ENCODE measurements at regions not wholly inside any gene's neighbourhood (a gene's known extent, or its start where the extent isn't known, plus 50 kb on each side); places are given as distances from the start of the nearest gene placed in this dataset.

GRCh38 chr6:139722530-139722929 is 348.1 kb upstream of the CITED2 start:
- H3K36me3 ChIP-seq, result no peaks in the 10 kb centered on the region
- 79 to 82% (median 80%) methylated on average over 3 of the region's 3 CpGs for WGBS, 4 donors
- H3K4me3 ChIP-seq, result no peak overlapping the region
- DNase-seq (no peak), ATAC-seq (no peak)
- H3K4me1 ChIP-seq, result peaks cover 0 to 6% (median 0%) of the 10 kb centered on the region in 12 donors
- intact Hi-C loops (cut with DNase I), result no loop called here
- H3K27me3 ChIP-seq, result no peaks in the 10 kb centered on the region
- TF ChIP-seq, protein P1, sequence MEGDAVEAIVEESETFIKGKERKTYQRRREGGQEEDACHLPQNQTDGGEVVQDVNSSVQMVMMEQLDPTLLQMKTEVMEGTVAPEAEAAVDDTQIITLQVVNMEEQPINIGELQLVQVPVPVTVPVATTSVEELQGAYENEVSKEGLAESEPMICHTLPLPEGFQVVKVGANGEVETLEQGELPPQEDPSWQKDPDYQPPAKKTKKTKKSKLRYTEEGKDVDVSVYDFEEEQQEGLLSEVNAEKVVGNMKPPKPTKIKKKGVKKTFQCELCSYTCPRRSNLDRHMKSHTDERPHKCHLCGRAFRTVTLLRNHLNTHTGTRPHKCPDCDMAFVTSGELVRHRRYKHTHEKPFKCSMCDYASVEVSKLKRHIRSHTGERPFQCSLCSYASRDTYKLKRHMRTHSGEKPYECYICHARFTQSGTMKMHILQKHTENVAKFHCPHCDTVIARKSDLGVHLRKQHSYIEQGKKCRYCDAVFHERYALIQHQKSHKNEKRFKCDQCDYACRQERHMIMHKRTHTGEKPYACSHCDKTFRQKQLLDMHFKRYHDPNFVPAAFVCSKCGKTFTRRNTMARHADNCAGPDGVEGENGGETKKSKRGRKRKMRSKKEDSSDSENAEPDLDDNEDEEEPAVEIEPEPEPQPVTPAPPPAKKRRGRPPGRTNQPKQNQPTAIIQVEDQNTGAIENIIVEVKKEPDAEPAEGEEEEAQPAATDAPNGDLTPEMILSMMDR (IDR thresholded peaks at IDR 0.05), result no peak
- TF ChIP-seq POLR2A (IDR thresholded peaks at IDR 0.05), result no peak
- peaks cover 0 to 8% (median 0%) of the 10 kb centered on the region in 12 donors for H3K9me3 ChIP-seq
- H3K27ac ChIP-seq, result no peak overlapping the region

- H3K27ac ChIP-seq, result no peak overlapping the region
- peaks cover 0 to 8% (median 0%) of the 10 kb centered on the region in 12 donors for H3K9me3 ChIP-seq
- H3K36me3 ChIP-seq, result no peaks in the 10 kb centered on the region
- WGBS, 4 donors, result 69 to 80% (median 74%) methylated on average over 3 of the region's 3 CpGs
- ATAC-seq (no peak), DNase-seq (no peak)
- H3K27me3 ChIP-seq, result no peaks in the 10 kb centered on the region
- intact Hi-C loops (cut with DNase I), result no loop called here
- TF ChIP-seq POLR2A (IDR thresholded peaks at IDR 0.05), result no peak
- TF ChIP-seq, protein P1 (IDR thresholded peaks at IDR 0.05), result no peak
- no peak overlapping the region for H3K4me3 ChIP-seq
- H3K4me1 ChIP-seq, result peaks cover 0 to 6% (median 0%) of the 10 kb centered on the region in 12 donors
These were observed 347.5 kb upstream of the CITED2 start for GRCh38 chr6:139721954-139722353.

DNA sequence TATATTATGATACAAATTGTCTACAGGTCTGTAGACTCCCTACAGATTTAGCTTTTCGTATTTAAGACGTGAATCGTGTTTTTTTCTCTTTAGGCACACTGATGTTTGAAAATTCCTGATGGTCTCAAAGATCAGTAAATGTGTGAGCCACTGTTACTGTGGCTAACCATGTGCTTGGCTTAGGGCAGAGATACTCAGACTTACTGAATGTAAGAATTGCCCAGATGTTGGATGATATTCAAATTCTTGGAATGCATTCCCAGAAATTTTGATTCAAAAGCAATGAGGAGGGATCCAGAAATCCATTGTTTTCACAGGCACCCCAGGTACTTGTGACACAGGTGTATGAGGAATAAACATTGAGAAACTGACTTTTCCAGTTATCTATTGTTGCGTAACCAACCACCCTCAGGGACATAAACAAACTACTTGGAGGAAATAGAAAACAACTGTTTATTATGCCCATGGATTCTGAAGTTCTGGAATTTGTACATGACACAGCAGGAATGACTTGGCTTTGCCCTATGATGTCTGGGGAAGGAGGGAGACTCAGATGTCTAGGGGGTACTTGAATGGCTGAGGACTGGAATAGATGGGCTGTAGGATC is 339.6 kb upstream of the CITED2 start:
- no peak overlapping the region for H3K4me3 ChIP-seq
- peaks cover 0 to 15% (median 1%) of the 10 kb centered on the region in 12 donors for H3K4me1 ChIP-seq
- intact Hi-C loops (cut with DNase I), result no loop called here
- no peak for ATAC-seq
- no peak for DNase-seq
- H3K9me3 ChIP-seq, result no peaks in the 10 kb centered on the region
- no peaks in the 10 kb centered on the region for H3K36me3 ChIP-seq
- H3K27ac ChIP-seq, result no peak overlapping the region
- WGBS, 4 donors, result 93 to 97% (median 95%) methylated on average over 4 of the region's 4 CpGs
- TF ChIP-seq, protein P1 (IDR thresholded peaks at IDR 0.05), result no peak
- TF ChIP-seq POLR2A (IDR thresholded peaks at IDR 0.05), result no peak
- H3K27me3 ChIP-seq, result no peaks in the 10 kb centered on the region

DNA sequence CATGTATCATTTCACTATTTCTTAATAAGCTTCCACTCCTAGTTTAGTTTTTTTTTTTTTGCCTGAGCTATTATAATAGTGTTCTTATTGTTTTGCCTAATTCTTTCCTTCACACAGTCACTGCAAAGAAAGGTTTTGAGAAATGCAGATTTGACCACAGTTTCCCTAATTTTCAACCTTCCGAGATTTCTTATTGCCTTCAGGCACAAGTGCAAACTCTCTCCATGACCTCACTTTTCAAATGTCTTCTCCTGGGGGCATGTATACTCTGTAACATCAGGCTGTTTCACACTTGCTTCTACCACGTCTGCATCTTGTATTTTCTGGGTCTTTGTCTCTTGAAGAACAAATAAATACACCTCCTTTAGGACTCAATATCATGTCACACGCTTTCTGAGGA is 339.0 kb upstream of the CITED2 start:
- H3K4me1 ChIP-seq, result peaks cover 0 to 21% (median 7%) of the 10 kb centered on the region in 12 donors
- no peak overlapping the region for H3K4me3 ChIP-seq
- no peak for TF ChIP-seq POLR2A (IDR thresholded peaks at IDR 0.05)
- TF ChIP-seq, protein P1 (IDR thresholded peaks at IDR 0.05), result no peak
- no peaks in the 10 kb centered on the region for H3K9me3 ChIP-seq
- ATAC-seq, result no peak
- H3K27me3 ChIP-seq, result no peaks in the 10 kb centered on the region
- no peaks in the 10 kb centered on the region for H3K36me3 ChIP-seq
- intact Hi-C loops (cut with DNase I), result no loop called here
- DNase-seq, result no peak
- no peak overlapping the region for H3K27ac ChIP-seq
- WGBS, 4 donors, result 86 to 92% (median 91%) methylated on average over 3 of the region's 3 CpGs

Data from heart left ventricle (tissue), 16 donors.